HCT116 (cell line): ENCODE measurements at regions not wholly inside any gene's neighbourhood (a gene's known extent, or its start where the extent isn't known, plus 50 kb on each side); places are given as distances from the start of the nearest gene placed in this dataset.

Experiments
- ATAC-seq: fragments of 200-7000 bp; cut with Tn5 transposase; 2 replicates; pipeline ENCODE4 v1.9.1; 2020; ENCODE audit warnings: mild to moderate bottlenecking, moderate library complexity
- BruUV-seq: library from RNA; stranded (reverse); fragments of 400-500 nt; replicated peaks from 2 replicates; lab custom pipeline; 2021; lab: Mats Ljungman, UMichigan
- CTCF ChIA-PET: fragments of 300-600 bp; sonication (Branson Sonifier 250); formaldehyde crosslinking; loops from one replicate; lab custom pipeline; 2021; ENCODE audit warnings: antibody characterized with exemption; lab: Charles Lee
- POLR2A ChIA-PET: fragments of 300-600, 350-600 bp; sonication (Branson Sonifier 250); formaldehyde crosslinking; loops from one replicate; lab custom pipeline; 2021; ENCODE audit warnings: antibody characterized with exemption; lab: Charles Lee
- RAD21 ChIA-PET, 2 experiments: fragments of 300-600 bp; sonication (Branson Sonifier 250); formaldehyde crosslinking; loops; one replicate each; lab custom pipeline; 2023; ENCODE audit warnings: low total read pairs in 2 of 2; ENCODE audit not compliant: uncharacterized antibody in 2 of 2, unreplicated experiment in 2 of 2, low non-redundant PET in 1 of 2; lab: Charles Lee
- DNase-seq: peaks from one replicate; pipeline ENCODE4 v3.0.0-alpha.2; 2010; ENCODE audit warnings: low read depth, low spot score
- H2AFZ ChIP-seq: fragments of 200-600 bp; shearing (Covaris generic), sonication (generic); 2 replicates; pipeline ENCODE4 v1.6.1; 2017; ENCODE audit warnings: low read depth, mixed run types, mixed read lengths, antibody characterized with exemption, low read length; ENCODE audit not compliant: poor library complexity, severe bottlenecking
- H3K27ac ChIP-seq: 2 replicates; pipeline ENCODE4 v1.5.1; 2012; ENCODE audit warnings: low read depth, low read length
- H3K27me3 ChIP-seq: fragments of 200-600 bp; sonication (generic); 2 replicates; pipeline ENCODE4 v1.6.1; 2016; ENCODE audit warnings: mixed run types, low read length, mixed read lengths; ENCODE audit not compliant: insufficient read depth
- H3K36me3 ChIP-seq, 2 experiments: fragments of 200-500 bp in 1 of 2; fragments of 200-600 bp in 1 of 2; sonication (Bioruptor generic) in 1 of 2; sonication (generic) in 1 of 2; 2 replicates each; pipeline versions ENCODE4 v1.5.1 to v1.6.1; 2014 to 2016; ENCODE audit warnings: low read length in 2 of 2, inconsistent platforms in 1 of 2, mixed read lengths in 1 of 2, mixed run types in 1 of 2; ENCODE audit not compliant: insufficient read depth in 2 of 2, control insufficient read depth in 1 of 2
- H3K4me1 ChIP-seq, 2 experiments: fragments of 200-600 bp in 1 of 2; sonication (generic) in 1 of 2; 2 replicates each; pipeline versions ENCODE4 v1.5.1 to v1.6.1; 2012 to 2017; ENCODE audit warnings: low read length in 2 of 2, inconsistent platforms in 1 of 2, mild to moderate bottlenecking in 1 of 2, mixed read lengths in 1 of 2, mixed run types in 1 of 2, moderate library complexity in 1 of 2; ENCODE audit not compliant: insufficient read depth in 2 of 2, control insufficient read depth in 1 of 2
- H3K4me2 ChIP-seq: fragments of 200-600 bp; sonication (generic); 2 replicates; pipeline ENCODE4 v1.6.1; 2017; ENCODE audit warnings: mixed run types, low read length, mixed read lengths
- H3K4me3 ChIP-seq, 2 experiments: fragments of 200-600 bp in 1 of 2; sonication (generic) in 1 of 2; replicated peaks in 1 of 2; 2 replicates each; pipeline ENCODE4 v1.5.1; 2011 to 2016; ENCODE audit warnings: low read length in 2 of 2, control low read depth in 1 of 2, low read depth in 1 of 2, mild to moderate bottlenecking in 1 of 2, mixed read lengths in 1 of 2, mixed run types in 1 of 2
- H3K79me2 ChIP-seq: fragments of 200-600 bp; sonication (generic); 2 replicates; pipeline ENCODE4 v1.6.1; 2017; ENCODE audit warnings: mild to moderate bottlenecking, mixed run types, low read length, moderate library complexity, mixed read lengths; ENCODE audit not compliant: insufficient read depth
- H3K9ac ChIP-seq: fragments of 200-600 bp; sonication (generic); 2 replicates; pipeline ENCODE4 v1.6.1; 2016; ENCODE audit warnings: low read length, mixed read lengths
- H3K9me2 ChIP-seq: fragments of 200-600 bp; sonication (generic), shearing (Covaris generic); 2 replicates; pipeline ENCODE4 v1.6.1; 2017; ENCODE audit warnings: mixed run types, mild to moderate bottlenecking, moderate library complexity; ENCODE audit not compliant: insufficient read depth
- H3K9me3 ChIP-seq, 2 experiments: fragments of 200-500 bp in 1 of 2; fragments of 200-600 bp in 1 of 2; sonication (Bioruptor generic) in 1 of 2; sonication (generic) in 1 of 2; 2 replicates each; pipeline ENCODE4 v1.6.1; 2014 to 2017; ENCODE audit warnings: low read length in 2 of 2, mixed read lengths in 2 of 2, inconsistent platforms in 1 of 2, low read depth in 1 of 2, mild to moderate bottlenecking in 1 of 2, mixed run types in 1 of 2, moderate library complexity in 1 of 2; ENCODE audit not compliant: control insufficient read depth in 1 of 2, insufficient read depth in 1 of 2
- H4K20me1 ChIP-seq: fragments of 200-600 bp; sonication (generic), shearing (Covaris generic); 2 replicates; pipeline ENCODE4 v1.6.1; 2017; ENCODE audit warnings: mixed run types, mild to moderate bottlenecking, moderate library complexity; ENCODE audit not compliant: insufficient read depth
- ATF3 ChIP-seq: IDR thresholded peaks from 2 replicates; pipeline ENCODE4 v1.6.1; 2012
- CBX3 ChIP-seq: IDR thresholded peaks from 2 replicates; pipeline ENCODE4 v1.6.1; 2012; ENCODE audit warnings: low read depth
- CEBPB ChIP-seq: IDR thresholded peaks from 2 replicates; pipeline ENCODE4 v1.6.1; 2012; ENCODE audit warnings: low read depth
- CTCF ChIP-seq, 3 experiments: fragments of 200-600 bp in 1 of 3; sonication (generic) in 1 of 3; IDR thresholded peaks in 2 of 3; conservative IDR thresholded peaks in 1 of 3; 2 replicates each; pipeline ENCODE4 v1.5.1; 2012 to 2017; ENCODE audit warnings: low read depth in 2 of 3, low read length in 2 of 3, antibody characterized with exemption in 1 of 3, borderline replicate concordance in 1 of 3, control low read depth in 1 of 3, mild to moderate bottlenecking in 1 of 3, mixed read lengths in 1 of 3, mixed run types in 1 of 3, moderate library complexity in 1 of 3; ENCODE audit not compliant: insufficient read depth in 1 of 3
- ELF1 ChIP-seq: IDR thresholded peaks from 2 replicates; pipeline ENCODE4 v1.6.1; 2012; ENCODE audit warnings: low read depth, borderline replicate concordance
- FOSL1 ChIP-seq: IDR thresholded peaks from 2 replicates; pipeline ENCODE4 v1.6.1; 2012; ENCODE audit warnings: low read depth
- JUND ChIP-seq: IDR thresholded peaks from 2 replicates; pipeline ENCODE4 v1.6.1; 2012
- MAX ChIP-seq: IDR thresholded peaks from 2 replicates; pipeline ENCODE4 v1.6.1; 2012
- POLR2A ChIP-seq: IDR thresholded peaks from 2 replicates; pipeline ENCODE4 v1.7.0; 2011; ENCODE audit warnings: borderline replicate concordance; ENCODE audit not compliant: insufficient read depth, insufficient read length; ENCODE audit errors: extremely low read depth
- POLR2AphosphoS5 ChIP-seq: IDR thresholded peaks from 2 replicates; pipeline ENCODE4 v1.6.1; 2011; ENCODE audit warnings: mild to moderate bottlenecking, low read depth, low read length, moderate library complexity
- RAD21 ChIP-seq: IDR thresholded peaks from 2 replicates; pipeline ENCODE4 v1.6.1; 2012; ENCODE audit warnings: low read depth, mild to moderate bottlenecking
- REST ChIP-seq: IDR thresholded peaks from 2 replicates; pipeline ENCODE4 v1.6.1; 2012; ENCODE audit warnings: low read depth
- SP1 ChIP-seq: IDR thresholded peaks from 2 replicates; pipeline ENCODE4 v1.6.1; 2012; ENCODE audit warnings: low read depth
- SRF ChIP-seq: IDR thresholded peaks from 2 replicates; pipeline ENCODE4 v1.6.1; 2012; ENCODE audit warnings: low read depth
- TCF7L2 ChIP-seq: IDR thresholded peaks from 2 replicates; pipeline ENCODE4 v1.7.0; 2011; ENCODE audit warnings: borderline replicate concordance, inconsistent platforms; ENCODE audit not compliant: insufficient read depth, insufficient read length; ENCODE audit errors: extremely low read depth
- YY1 ChIP-seq: IDR thresholded peaks from 2 replicates; pipeline ENCODE4 v1.6.1; 2011; ENCODE audit warnings: low read length, low read depth, moderate library complexity, mild to moderate bottlenecking; ENCODE audit not compliant: insufficient replicate concordance; ENCODE audit errors: extremely low read depth
- ZBTB33 ChIP-seq: IDR thresholded peaks from 2 replicates; pipeline ENCODE4 v1.6.1; 2011; ENCODE audit warnings: mild to moderate bottlenecking, low read length, moderate library complexity; ENCODE audit not compliant: insufficient replicate concordance; ENCODE audit errors: extremely low read depth
- ZFX ChIP-seq: fragments of 450-650 bp; IDR thresholded peaks from 2 replicates; pipeline ENCODE4 v1.6.1; 2017
- intact Hi-C: fragments of 100-400 bp; cut with micrococcal nuclease; formaldehyde crosslinking; loops from 2 replicates; pipeline ENCODE4 v1.10.0; 2022

GRCh38 chr20:12051206-12052163 lies 133.8 kb downstream of the BTBD3 start:
- Histone ChIP-seq H3K9me2 (no peaks in the 10 kb centered on the region), H3K9me3 (no peaks in the 10 kb centered on the region), H3K79me2 (no peaks in the 10 kb centered on the region), H3K4me3 (no peak overlapping the region), H3K4me2 (no peak overlapping the region), H3K27me3 (no peaks in the 10 kb centered on the region), H2AFZ (no peak overlapping the region), H3K4me1 (no peaks in the 10 kb centered on the region), H3K36me3 (no peaks in the 10 kb centered on the region), H3K9ac (no peak overlapping the region), H4K20me1 (no peaks in the 10 kb centered on the region), H3K27ac (no peak overlapping the region)
- POLR2A ChIA-PET = no interaction called here
- RAD21 ChIA-PET = no interaction called here
- ATAC-seq (no peak), DNase-seq (no peak)
- CTCF ChIA-PET = no interaction called here
- BruUV-seq = no TSS peak
- intact Hi-C loops = no loop called here
- TF ChIP-seq SP1 (no peak), MAX (no peak), POLR2A (no peak), CTCF (IDR thresholded peaks at IDR 0.05 in 2 of 3, conservative IDR thresholded peaks at IDR 0.05 in 1 of 3; ENCODE audit: borderline replicate concordance in 1 of 3, insufficient read depth in 1 of 3, low read depth in 2 of 3, low read length in 2 of 3) (no peak), YY1 (no peak), SRF (no peak), FOSL1 (no peak), POLR2AphosphoS5 (no peak), CEBPB (no peak), ATF3 (no peak), ZBTB33 (no peak), REST (no peak), ZFX (no peak), TCF7L2 (no peak), RAD21 (no peak), CBX3 (no peak), JUND (no peak), ELF1 (no peak)
